OCI-LY3 (cell line): ENCODE measurements at regions not wholly inside any gene's neighbourhood (a gene's known extent, or its start where the extent isn't known, plus 50 kb on each side); places are given as distances from the start of the nearest gene placed in this dataset.

Experiments
- EZH2phosphoT487 ChIP-seq: fragments of 200-600 bp; shearing (Covaris generic); IDR thresholded peaks from 2 replicates; pipeline ENCODE4 v1.6.1; 2018; ENCODE audit warnings: antibody characterized with exemption, mixed run types, low read depth
- TF ChIP-seq, protein P1 (sequence below): fragments of 200-600, 300-600 bp; sonication (generic); IDR thresholded peaks from 2 replicates; pipeline ENCODE4 v1.5.1; 2014; ENCODE audit warnings: antibody characterized with exemption, low read length, low read depth

DNA sequence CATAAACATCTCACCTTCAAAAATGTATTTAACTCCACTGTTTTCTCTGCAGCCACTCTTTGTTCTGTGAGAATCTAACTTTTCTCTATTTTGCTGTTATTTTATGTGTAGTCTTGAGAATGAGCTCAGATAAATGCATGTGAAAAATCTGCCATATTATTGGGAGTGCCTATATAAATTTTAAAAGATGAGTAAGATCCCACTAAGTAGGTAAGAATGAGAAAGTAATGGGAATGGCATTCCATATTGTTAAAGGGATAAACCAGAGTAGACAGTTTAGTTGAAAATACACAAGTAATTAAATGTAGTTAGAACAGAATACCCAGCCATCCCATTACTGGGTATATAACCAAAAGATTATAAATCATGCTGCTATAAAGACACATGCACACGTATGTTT, 817.2 kb downstream of the FAM181B start:
- TF ChIP-seq, protein P1, sequence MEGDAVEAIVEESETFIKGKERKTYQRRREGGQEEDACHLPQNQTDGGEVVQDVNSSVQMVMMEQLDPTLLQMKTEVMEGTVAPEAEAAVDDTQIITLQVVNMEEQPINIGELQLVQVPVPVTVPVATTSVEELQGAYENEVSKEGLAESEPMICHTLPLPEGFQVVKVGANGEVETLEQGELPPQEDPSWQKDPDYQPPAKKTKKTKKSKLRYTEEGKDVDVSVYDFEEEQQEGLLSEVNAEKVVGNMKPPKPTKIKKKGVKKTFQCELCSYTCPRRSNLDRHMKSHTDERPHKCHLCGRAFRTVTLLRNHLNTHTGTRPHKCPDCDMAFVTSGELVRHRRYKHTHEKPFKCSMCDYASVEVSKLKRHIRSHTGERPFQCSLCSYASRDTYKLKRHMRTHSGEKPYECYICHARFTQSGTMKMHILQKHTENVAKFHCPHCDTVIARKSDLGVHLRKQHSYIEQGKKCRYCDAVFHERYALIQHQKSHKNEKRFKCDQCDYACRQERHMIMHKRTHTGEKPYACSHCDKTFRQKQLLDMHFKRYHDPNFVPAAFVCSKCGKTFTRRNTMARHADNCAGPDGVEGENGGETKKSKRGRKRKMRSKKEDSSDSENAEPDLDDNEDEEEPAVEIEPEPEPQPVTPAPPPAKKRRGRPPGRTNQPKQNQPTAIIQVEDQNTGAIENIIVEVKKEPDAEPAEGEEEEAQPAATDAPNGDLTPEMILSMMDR = no peak
- TF ChIP-seq EZH2phosphoT487 = no peak
